ENCODE measurements at regions not wholly inside any gene's neighbourhood (a gene's known extent, or its start where the extent isn't known, plus 50 kb on each side); places are given as distances from the start of the nearest gene placed in this dataset.

GRCh38 chr7:45246339-45246738 lies 88.7 kb downstream of the RAMP3 start:
- TF ChIP-seq CTCF (optimal IDR thresholded peaks at IDR 0.05 in 1 of 3, IDR thresholded peaks at IDR 0.05 in 1 of 3, conservative IDR thresholded peaks at IDR 0.05 in 1 of 3; ENCODE audit: extremely low read depth in 1 of 3, insufficient read depth in 2 of 3, low read length in 3 of 3) (no peak), EZH2 (IDR thresholded peaks at IDR 0.05; ENCODE audit: low read length) (no peak)

Data from keratinocyte (primary cell).